A673 (cell line): ENCODE measurements at regions not wholly inside any gene's neighbourhood (a gene's known extent, or its start where the extent isn't known, plus 50 kb on each side); places are given as distances from the start of the nearest gene placed in this dataset.

Source experiments
- BruUV-seq: library from RNA; stranded (reverse); fragments of 400-500 nt; replicated peaks from 2 replicates; lab custom pipeline; 2021; lab: Mats Ljungman, UMichigan
- CTCF ChIA-PET: fragments of 300-600 bp; sonication (Branson Sonifier 250); formaldehyde crosslinking; loops from one replicate; lab custom pipeline; 2022; ENCODE audit warnings: antibody characterized with exemption; lab: Charles Lee
- POLR2A ChIA-PET: fragments of 300-600 bp; sonication (Branson Sonifier 250); formaldehyde crosslinking; loops from one replicate; lab custom pipeline; 2022; ENCODE audit warnings: antibody characterized with exemption; ENCODE audit not compliant: low non-redundant PET; lab: Charles Lee
- DNase-seq: peaks from one replicate; pipeline ENCODE4 v3.0.0-alpha.2; 2015; ENCODE audit warnings: low spot score
- H3K27ac ChIP-seq: fragments of 200-600 bp; sonication (generic); 2 replicates; pipeline ENCODE4 v1.5.1; 2016; ENCODE audit warnings: mixed run types, low read depth, mild to moderate bottlenecking, mixed read lengths, antibody characterized with exemption, low read length; ENCODE audit not compliant: poor library complexity, severe bottlenecking
- H3K27me3 ChIP-seq: fragments of 200-600 bp; sonication (generic); replicated peaks from 2 replicates; pipeline ENCODE4 v1.6.1; 2017; ENCODE audit warnings: mixed run types, low read depth, mild to moderate bottlenecking, mixed read lengths, antibody characterized with exemption, low read length; ENCODE audit not compliant: insufficient read depth, poor library complexity
- H3K36me3 ChIP-seq: fragments of 200-600 bp; sonication (generic); 2 replicates; pipeline ENCODE4 v1.6.1; 2016; ENCODE audit warnings: mixed run types, mild to moderate bottlenecking, mixed read lengths, antibody characterized with exemption, low read length; ENCODE audit not compliant: insufficient read depth, poor library complexity, severe bottlenecking
- H3K4me1 ChIP-seq: fragments of 200-600 bp; sonication (generic); 2 replicates; pipeline ENCODE4 v1.6.1; 2017; ENCODE audit warnings: mixed run types, mild to moderate bottlenecking, mixed read lengths, antibody characterized with exemption, low read length; ENCODE audit not compliant: insufficient read depth, poor library complexity, severe bottlenecking
- H3K4me3 ChIP-seq: fragments of 200-600 bp; sonication (generic); 2 replicates; pipeline ENCODE4 v1.5.1; 2016; ENCODE audit warnings: low read depth, mixed run types, mild to moderate bottlenecking, mixed read lengths, low read length; ENCODE audit not compliant: poor library complexity, severe bottlenecking
- H3K9me3 ChIP-seq: fragments of 200-600 bp; sonication (generic); 2 replicates; pipeline ENCODE4 v1.6.1; 2016; ENCODE audit warnings: mixed run types, low read depth, mild to moderate bottlenecking, mixed read lengths, antibody characterized with exemption, low read length; ENCODE audit not compliant: poor library complexity, severe bottlenecking
- EZH2 ChIP-seq: fragments of 200-600 bp; sonication (generic); IDR thresholded peaks from 2 replicates; pipeline ENCODE4 v1.6.1; 2017; ENCODE audit warnings: borderline replicate concordance, low read depth, mild to moderate bottlenecking, mixed read lengths, antibody characterized with exemption, low read length; ENCODE audit not compliant: poor library complexity, severe bottlenecking
- intact Hi-C: fragments of 100-400 bp; cut with micrococcal nuclease; formaldehyde crosslinking; loops from one replicate; pipeline ENCODE4 v1.10.0; 2022; ENCODE audit not compliant: unreplicated experiment
- TF ChIP-seq, protein P1 (sequence below): fragments of 300-800, 200-600 bp; sonication (generic); conservative IDR thresholded peaks from 2 replicates; pipeline ENCODE4 v1.5.1; 2017; ENCODE audit warnings: low read depth, mild to moderate bottlenecking, antibody characterized with exemption, low read length, moderate library complexity, mixed read lengths

DNA sequence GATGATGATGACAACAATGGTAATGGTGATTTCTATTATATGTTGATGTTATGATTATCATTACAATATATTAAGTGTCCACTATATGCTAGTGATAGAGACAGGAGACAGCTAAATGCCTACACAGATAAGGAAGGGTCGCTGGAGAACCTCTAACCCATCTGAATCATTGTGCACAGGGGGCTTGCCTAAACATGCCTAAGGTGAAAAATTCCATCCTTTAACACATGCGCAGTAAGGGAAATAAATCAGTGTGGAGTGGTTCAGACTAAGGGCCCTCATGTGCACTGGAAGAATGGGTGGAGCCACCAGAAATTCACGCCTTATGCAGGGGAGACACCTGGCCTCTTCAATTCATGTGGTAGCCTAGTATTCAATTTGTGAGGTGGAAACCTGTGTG is 120.4 kb downstream of the TPBG start:
- CTCF ChIA-PET: no interaction called here
- intact Hi-C loops: no loop called here
- no peak for TF ChIP-seq EZH2
- TF ChIP-seq, protein P1, sequence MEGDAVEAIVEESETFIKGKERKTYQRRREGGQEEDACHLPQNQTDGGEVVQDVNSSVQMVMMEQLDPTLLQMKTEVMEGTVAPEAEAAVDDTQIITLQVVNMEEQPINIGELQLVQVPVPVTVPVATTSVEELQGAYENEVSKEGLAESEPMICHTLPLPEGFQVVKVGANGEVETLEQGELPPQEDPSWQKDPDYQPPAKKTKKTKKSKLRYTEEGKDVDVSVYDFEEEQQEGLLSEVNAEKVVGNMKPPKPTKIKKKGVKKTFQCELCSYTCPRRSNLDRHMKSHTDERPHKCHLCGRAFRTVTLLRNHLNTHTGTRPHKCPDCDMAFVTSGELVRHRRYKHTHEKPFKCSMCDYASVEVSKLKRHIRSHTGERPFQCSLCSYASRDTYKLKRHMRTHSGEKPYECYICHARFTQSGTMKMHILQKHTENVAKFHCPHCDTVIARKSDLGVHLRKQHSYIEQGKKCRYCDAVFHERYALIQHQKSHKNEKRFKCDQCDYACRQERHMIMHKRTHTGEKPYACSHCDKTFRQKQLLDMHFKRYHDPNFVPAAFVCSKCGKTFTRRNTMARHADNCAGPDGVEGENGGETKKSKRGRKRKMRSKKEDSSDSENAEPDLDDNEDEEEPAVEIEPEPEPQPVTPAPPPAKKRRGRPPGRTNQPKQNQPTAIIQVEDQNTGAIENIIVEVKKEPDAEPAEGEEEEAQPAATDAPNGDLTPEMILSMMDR: no peak
- Histone ChIP-seq H3K36me3 (no peaks in the 10 kb centered on the region), H3K9me3 (peaks cover 29% of the 10 kb centered on the region), H3K27ac (no peak overlapping the region), H3K27me3 (no peaks in the 10 kb centered on the region), H3K4me3 (no peak overlapping the region), H3K4me1 (peaks cover 7% of the 10 kb centered on the region)
- no peak for DNase-seq
- BruUV-seq: no TSS peak
- POLR2A ChIA-PET: no interaction called here

DNA sequence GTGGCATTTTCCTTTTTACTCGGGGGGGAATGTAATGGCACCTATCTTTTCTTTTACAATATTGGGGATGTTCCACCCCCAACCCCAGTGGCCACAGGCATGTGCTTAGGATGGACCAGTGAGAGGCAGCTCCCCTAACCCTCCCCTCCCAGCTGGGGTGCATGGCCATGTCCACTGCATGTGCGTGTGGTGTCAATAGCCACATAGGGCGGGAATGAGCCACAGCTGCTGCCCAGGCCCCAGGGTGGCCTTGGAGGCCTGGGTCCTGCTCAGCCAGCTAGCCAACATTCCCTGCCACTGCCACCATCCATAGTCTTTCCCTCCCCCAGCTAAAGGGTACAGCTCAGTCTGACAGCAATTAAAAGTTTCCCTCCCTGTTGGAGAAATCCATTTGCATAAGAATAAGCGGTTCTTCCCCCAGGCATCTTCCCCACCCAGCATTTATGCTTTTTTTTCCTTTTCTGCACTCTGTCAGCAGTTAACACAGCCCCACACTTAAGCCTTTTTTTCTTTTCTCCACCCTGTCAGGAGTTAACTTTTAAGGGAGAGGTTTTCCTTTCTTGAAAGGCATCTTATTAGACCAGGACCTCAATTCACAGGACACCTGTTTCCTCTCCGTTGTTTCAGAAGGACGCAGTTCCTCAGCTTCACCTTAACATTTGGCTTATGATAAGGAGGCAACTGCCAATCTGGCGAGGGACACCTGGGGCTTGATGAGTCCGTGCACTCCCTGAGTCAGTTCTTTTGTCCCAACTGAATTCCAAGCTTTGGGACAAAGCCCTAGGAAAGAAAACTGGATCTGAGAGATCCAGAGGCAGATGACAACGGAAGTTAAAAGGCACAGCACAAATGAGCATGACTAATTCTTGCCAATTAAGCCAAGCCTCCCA is 121.4 kb downstream of the TPBG start:
- POLR2A ChIA-PET: no interaction called here
- Histone ChIP-seq H3K36me3 (no peaks in the 10 kb centered on the region), H3K27ac (no peak overlapping the region), H3K27me3 (no peaks in the 10 kb centered on the region), H3K4me3 (no peak overlapping the region), H3K9me3 (peaks cover 29% of the 10 kb centered on the region), H3K4me1 (peaks cover 7% of the 10 kb centered on the region)
- TF ChIP-seq, protein P1: no peak
- TF ChIP-seq EZH2: no peak
- no TSS peak for BruUV-seq
- intact Hi-C loops: no loop called here
- DNase-seq: peak; percentile 63
- CTCF ChIA-PET: no interaction called here

DNA sequence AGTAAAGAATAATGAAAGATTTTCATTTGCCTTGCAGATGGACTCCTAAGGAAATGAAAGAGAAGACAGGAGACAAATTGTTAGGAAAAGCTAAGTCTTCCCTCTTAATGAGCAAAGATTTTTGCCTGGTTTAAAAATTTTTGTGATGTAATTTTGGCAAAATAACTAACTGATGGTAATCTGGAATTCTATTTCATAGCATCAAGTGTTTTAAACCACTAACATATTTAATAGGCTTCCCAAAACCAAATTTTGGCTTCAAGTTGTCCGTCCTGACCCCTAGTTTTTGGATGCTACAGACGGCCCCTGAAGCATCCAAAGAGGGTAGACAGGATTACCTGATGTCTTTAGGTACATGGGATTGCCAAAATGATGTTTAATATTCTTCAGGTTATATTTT is 124.3 kb downstream of the TPBG start:
- POLR2A ChIA-PET: no interaction called here
- Histone ChIP-seq H3K27me3 (no peaks in the 10 kb centered on the region), H3K9me3 (peaks cover 29% of the 10 kb centered on the region), H3K4me1 (peaks cover 7% of the 10 kb centered on the region), H3K27ac (no peak overlapping the region), H3K4me3 (no peak overlapping the region), H3K36me3 (no peaks in the 10 kb centered on the region)
- no peak for TF ChIP-seq EZH2
- TF ChIP-seq, protein P1: no peak
- no peak for DNase-seq
- BruUV-seq: no TSS peak
- CTCF ChIA-PET: no interaction called here
- intact Hi-C loops: no loop called here
